ENCODE measurements at regions not wholly inside any gene's neighbourhood (a gene's known extent, or its start where the extent isn't known, plus 50 kb on each side); places are given as distances from the start of the nearest gene placed in this dataset.

GRCh38 chr3:13188975-13189374, 115.7 kb upstream of the IQSEC1 start:
- H3K9me3 ChIP-seq (replicated peaks; ENCODE audit: insufficient read depth, low read length): no peaks in the 10 kb centered on the region
- no peaks in the 10 kb centered on the region for H4K20me1 ChIP-seq (ENCODE audit: insufficient read depth, low read length)
- no peaks in the 10 kb centered on the region for H3K36me3 ChIP-seq (replicated peaks; ENCODE audit: insufficient read depth, low read length)
- H3K4me2 ChIP-seq (ENCODE audit: low read depth, low read length): no peak overlapping the region
- H2AFZ ChIP-seq (ENCODE audit: low read length): no peak overlapping the region
- H3K9ac ChIP-seq (ENCODE audit: low read length): no peak overlapping the region
- H3F3A ChIP-seq (ENCODE audit: insufficient read depth, low read length): no peaks in the 10 kb centered on the region
- no peak for TF ChIP-seq EZH2 (optimal IDR thresholded peaks at IDR 0.05; ENCODE audit: low read depth, low read length)
- TF ChIP-seq, protein P1, sequence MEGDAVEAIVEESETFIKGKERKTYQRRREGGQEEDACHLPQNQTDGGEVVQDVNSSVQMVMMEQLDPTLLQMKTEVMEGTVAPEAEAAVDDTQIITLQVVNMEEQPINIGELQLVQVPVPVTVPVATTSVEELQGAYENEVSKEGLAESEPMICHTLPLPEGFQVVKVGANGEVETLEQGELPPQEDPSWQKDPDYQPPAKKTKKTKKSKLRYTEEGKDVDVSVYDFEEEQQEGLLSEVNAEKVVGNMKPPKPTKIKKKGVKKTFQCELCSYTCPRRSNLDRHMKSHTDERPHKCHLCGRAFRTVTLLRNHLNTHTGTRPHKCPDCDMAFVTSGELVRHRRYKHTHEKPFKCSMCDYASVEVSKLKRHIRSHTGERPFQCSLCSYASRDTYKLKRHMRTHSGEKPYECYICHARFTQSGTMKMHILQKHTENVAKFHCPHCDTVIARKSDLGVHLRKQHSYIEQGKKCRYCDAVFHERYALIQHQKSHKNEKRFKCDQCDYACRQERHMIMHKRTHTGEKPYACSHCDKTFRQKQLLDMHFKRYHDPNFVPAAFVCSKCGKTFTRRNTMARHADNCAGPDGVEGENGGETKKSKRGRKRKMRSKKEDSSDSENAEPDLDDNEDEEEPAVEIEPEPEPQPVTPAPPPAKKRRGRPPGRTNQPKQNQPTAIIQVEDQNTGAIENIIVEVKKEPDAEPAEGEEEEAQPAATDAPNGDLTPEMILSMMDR (IDR thresholded peaks at IDR 0.05; ENCODE audit: low read length): no peak
- no peak for TF ChIP-seq EZH2phosphoT487 (IDR thresholded peaks at IDR 0.05; ENCODE audit: low read length)
- H3K9me2 ChIP-seq (replicated peaks; ENCODE audit: insufficient read depth, low read length): no peaks in the 10 kb centered on the region
- no peak overlapping the region for H3K27ac ChIP-seq (ENCODE audit: low read length)
- H3K4me3 ChIP-seq (ENCODE audit: low read length): no peak overlapping the region
- DNase-seq: no peak
- H3K79me2 ChIP-seq (ENCODE audit: low read length): no peaks in the 10 kb centered on the region
- H3K27me3 ChIP-seq (replicated peaks; ENCODE audit: insufficient read depth, low read length): no peaks in the 10 kb centered on the region
- no peaks in the 10 kb centered on the region for H3K4me1 ChIP-seq (ENCODE audit: low read length)

DNA sequence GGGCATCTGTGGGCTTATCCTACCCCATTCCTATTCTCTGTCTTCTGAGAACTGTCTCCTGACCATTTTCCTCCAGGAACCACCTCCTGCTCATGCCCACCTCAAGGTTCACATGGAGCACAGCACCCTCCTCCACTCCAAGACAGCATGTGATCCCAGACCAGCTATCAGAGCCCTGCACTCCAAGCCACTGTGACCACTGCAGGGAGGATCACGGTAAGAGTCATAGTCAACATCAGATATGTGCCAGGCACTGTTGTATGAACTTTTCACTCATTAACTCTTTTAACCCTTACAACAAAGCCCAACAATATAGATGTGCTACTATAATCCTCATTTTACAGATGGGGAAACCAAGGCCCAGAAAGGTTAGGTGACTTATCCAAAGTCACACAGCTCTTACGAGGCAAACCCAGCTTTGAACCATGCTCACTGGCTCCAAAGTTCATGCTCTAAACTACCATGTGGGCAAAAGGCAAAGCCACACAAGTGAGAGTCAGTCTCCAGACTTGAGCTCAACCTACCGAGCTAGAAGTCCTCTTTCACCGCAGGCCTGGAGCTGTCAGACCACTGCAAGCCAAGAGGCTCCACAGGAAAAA, 115.1 kb upstream of the IQSEC1 start:
- H3K9ac ChIP-seq (ENCODE audit: low read length): no peak overlapping the region
- H3K9me2 ChIP-seq (replicated peaks; ENCODE audit: insufficient read depth, low read length): no peaks in the 10 kb centered on the region
- no peaks in the 10 kb centered on the region for H3K9me3 ChIP-seq (replicated peaks; ENCODE audit: insufficient read depth, low read length)
- no peaks in the 10 kb centered on the region for H3K79me2 ChIP-seq (ENCODE audit: low read length)
- no peak overlapping the region for H3K27ac ChIP-seq (ENCODE audit: low read length)
- no peak for DNase-seq
- H3K27me3 ChIP-seq (replicated peaks; ENCODE audit: insufficient read depth, low read length): no peaks in the 10 kb centered on the region
- no peaks in the 10 kb centered on the region for H3K4me1 ChIP-seq (ENCODE audit: low read length)
- H2AFZ ChIP-seq (ENCODE audit: low read length): no peak overlapping the region
- TF ChIP-seq EZH2 (optimal IDR thresholded peaks at IDR 0.05; ENCODE audit: low read depth, low read length): no peak
- TF ChIP-seq, protein P1 (IDR thresholded peaks at IDR 0.05; ENCODE audit: low read length): no peak
- TF ChIP-seq EZH2phosphoT487 (IDR thresholded peaks at IDR 0.05; ENCODE audit: low read length): no peak
- H3F3A ChIP-seq (ENCODE audit: insufficient read depth, low read length): no peaks in the 10 kb centered on the region
- no peaks in the 10 kb centered on the region for H3K36me3 ChIP-seq (replicated peaks; ENCODE audit: insufficient read depth, low read length)
- H3K4me3 ChIP-seq (ENCODE audit: low read length): no peak overlapping the region
- no peak overlapping the region for H3K4me2 ChIP-seq (ENCODE audit: low read depth, low read length)
- no peaks in the 10 kb centered on the region for H4K20me1 ChIP-seq (ENCODE audit: insufficient read depth, low read length)

DNA sequence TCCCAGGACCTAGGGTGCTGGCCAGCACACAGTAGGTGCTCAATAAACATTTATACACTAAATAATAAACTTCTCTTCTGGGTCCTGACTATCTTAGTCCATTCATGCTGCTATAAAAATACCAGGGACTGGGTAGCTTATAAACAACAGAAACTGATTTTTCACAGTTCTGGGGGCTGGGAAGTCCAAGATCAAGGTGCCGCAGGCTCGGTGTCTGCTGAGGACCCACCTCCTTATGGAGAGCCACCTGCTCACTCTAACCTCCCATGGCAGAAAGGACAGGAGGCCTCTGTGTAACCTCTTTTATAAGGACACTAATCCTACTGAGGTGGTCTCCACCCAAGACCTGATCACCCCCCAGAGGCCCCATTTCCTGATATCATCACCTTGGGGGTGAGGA, 114.4 kb upstream of the IQSEC1 start:
- Histone ChIP-seq H3F3A (ENCODE audit: insufficient read depth, low read length) (no peaks in the 10 kb centered on the region), H3K9me3 (replicated peaks; ENCODE audit: insufficient read depth, low read length) (no peaks in the 10 kb centered on the region), H3K4me3 (ENCODE audit: low read length) (no peak overlapping the region), H3K4me1 (ENCODE audit: low read length) (no peaks in the 10 kb centered on the region), H3K9me2 (replicated peaks; ENCODE audit: insufficient read depth, low read length) (no peaks in the 10 kb centered on the region), H4K20me1 (ENCODE audit: insufficient read depth, low read length) (no peaks in the 10 kb centered on the region), H3K27me3 (replicated peaks; ENCODE audit: insufficient read depth, low read length) (no peaks in the 10 kb centered on the region), H3K36me3 (replicated peaks; ENCODE audit: insufficient read depth, low read length) (no peaks in the 10 kb centered on the region), H3K27ac (ENCODE audit: low read length) (no peak overlapping the region), H3K4me2 (ENCODE audit: low read depth, low read length) (no peak overlapping the region), H3K9ac (ENCODE audit: low read length) (no peak overlapping the region), H3K79me2 (ENCODE audit: low read length) (no peaks in the 10 kb centered on the region), H2AFZ (ENCODE audit: low read length) (no peak overlapping the region)
- DNase-seq: no peak
- TF ChIP-seq EZH2 (optimal IDR thresholded peaks at IDR 0.05; ENCODE audit: low read depth, low read length) (no peak), EZH2phosphoT487 (IDR thresholded peaks at IDR 0.05; ENCODE audit: low read length) (no peak)
- TF ChIP-seq, protein P1 (IDR thresholded peaks at IDR 0.05; ENCODE audit: low read length): no peak
